ENCODE measurements at regions not wholly inside any gene's neighbourhood (a gene's known extent, or its start where the extent isn't known, plus 50 kb on each side); places are given as distances from the start of the nearest gene placed in this dataset.

DNA sequence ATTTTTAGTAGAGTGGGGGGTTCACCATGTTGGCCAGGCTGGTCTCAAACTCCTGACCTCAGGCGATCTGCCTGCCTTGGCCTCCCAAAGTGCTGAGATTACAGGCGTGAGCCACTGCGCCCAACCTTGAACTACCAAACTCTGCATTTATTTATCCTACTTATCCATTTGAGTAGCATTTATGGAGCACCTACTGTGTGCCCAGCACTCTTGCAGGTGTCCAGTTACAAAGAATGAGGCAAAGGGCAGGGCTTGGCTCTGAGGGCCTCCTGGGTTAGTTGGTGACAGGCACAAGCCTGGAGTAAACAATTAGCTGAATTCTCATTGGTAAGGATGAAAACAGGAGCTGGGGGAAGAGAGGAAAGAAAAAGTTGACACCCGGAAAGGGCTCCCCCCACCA lies 93.4 kb upstream of the FOXP4 start:
- no peak overlapping the region for H3K14ac ChIP-seq (replicated peaks; ENCODE audit: low read depth, low read length)
- no peak overlapping the region for H3K4me3 ChIP-seq (ENCODE audit: insufficient read depth, low read depth, low read length)
- peaks cover 5% of the 10 kb centered on the region for H3K9me1 ChIP-seq (ENCODE audit: insufficient read depth, low read length)
- intact Hi-C loops (cut with micrococcal nuclease): no loop called here
- dilution Hi-C loops (cut with HindIII; ENCODE audit: low sequenced_read_pairs, unreplicated experiment): no loop called here
- ChIA-PET CTCF (interaction anchor here (0.8 kb wide), 1 partner anchor 130 kb away, joined by 4 read pairs; no protein-coding TSS in a partner anchor), POLR2A (ENCODE audit: unreplicated experiment) (no interaction called here)
- H2AK9ac ChIP-seq (replicated peaks; ENCODE audit: low read depth, low read length, poor library complexity): no peak overlapping the region
- H3K56ac ChIP-seq (ENCODE audit: extremely low read depth, insufficient read depth, low read length): no peak overlapping the region
- H4K5ac ChIP-seq (ENCODE audit: low read depth, low read length): no peak overlapping the region
- H3K9ac ChIP-seq (ENCODE audit: low read depth, low read length): no peak overlapping the region
- H2BK15ac ChIP-seq (ENCODE audit: low read depth, low read length): no peak overlapping the region
- H3K79me1 ChIP-seq (ENCODE audit: low read depth in 1 of 2, low read length in 2 of 2): no peaks in the 10 kb centered on the region
- TF ChIP-seq BHLHE40 (IDR thresholded peaks at IDR 0.05; ENCODE audit: low read depth, low read length): no peak
- no peak for TF ChIP-seq CHD1 (IDR thresholded peaks at IDR 0.05; ENCODE audit: low read depth, low read length)
- no peak for TF ChIP-seq MAZ (IDR thresholded peaks at IDR 0.05; ENCODE audit: borderline replicate concordance, low read depth, low read length)
- TF ChIP-seq SMC3 (IDR thresholded peaks at IDR 0.05; ENCODE audit: low read depth, low read length): no peak
- no peak for TF ChIP-seq FOS (IDR thresholded peaks at IDR 0.05; ENCODE audit: low read depth, low read length)
- TF ChIP-seq RCOR1 (IDR thresholded peaks at IDR 0.05; ENCODE audit: insufficient replicate concordance, low read length): no peak
- no peak for TF ChIP-seq POLR2A (IDR thresholded peaks at IDR 0.05; ENCODE audit: low read depth, low read length)
- no peak for TF ChIP-seq MXI1 (IDR thresholded peaks at IDR 0.05; ENCODE audit: borderline replicate concordance, low read depth, low read length)
- no peak for TF ChIP-seq CEBPB (IDR thresholded peaks at IDR 0.05; ENCODE audit: low read depth, low read length)
- TF ChIP-seq, protein P1, sequence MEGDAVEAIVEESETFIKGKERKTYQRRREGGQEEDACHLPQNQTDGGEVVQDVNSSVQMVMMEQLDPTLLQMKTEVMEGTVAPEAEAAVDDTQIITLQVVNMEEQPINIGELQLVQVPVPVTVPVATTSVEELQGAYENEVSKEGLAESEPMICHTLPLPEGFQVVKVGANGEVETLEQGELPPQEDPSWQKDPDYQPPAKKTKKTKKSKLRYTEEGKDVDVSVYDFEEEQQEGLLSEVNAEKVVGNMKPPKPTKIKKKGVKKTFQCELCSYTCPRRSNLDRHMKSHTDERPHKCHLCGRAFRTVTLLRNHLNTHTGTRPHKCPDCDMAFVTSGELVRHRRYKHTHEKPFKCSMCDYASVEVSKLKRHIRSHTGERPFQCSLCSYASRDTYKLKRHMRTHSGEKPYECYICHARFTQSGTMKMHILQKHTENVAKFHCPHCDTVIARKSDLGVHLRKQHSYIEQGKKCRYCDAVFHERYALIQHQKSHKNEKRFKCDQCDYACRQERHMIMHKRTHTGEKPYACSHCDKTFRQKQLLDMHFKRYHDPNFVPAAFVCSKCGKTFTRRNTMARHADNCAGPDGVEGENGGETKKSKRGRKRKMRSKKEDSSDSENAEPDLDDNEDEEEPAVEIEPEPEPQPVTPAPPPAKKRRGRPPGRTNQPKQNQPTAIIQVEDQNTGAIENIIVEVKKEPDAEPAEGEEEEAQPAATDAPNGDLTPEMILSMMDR (conservative IDR thresholded peaks at IDR 0.05; ENCODE audit: low read depth, low read length): no peak
- TF ChIP-seq NFE2L2 (IDR thresholded peaks at IDR 0.05; ENCODE audit: low read depth, low read length): no peak
- no peak for TF ChIP-seq MAFK (IDR thresholded peaks at IDR 0.05; ENCODE audit: low read depth, low read length)
- no peak overlapping the region for H3K27ac ChIP-seq (ENCODE audit: insufficient read depth, low read length)
- WGBS, 2 experiments (ENCODE audit: extremely low coverage in 2 of 2, insufficient read length in 1 of 2): no CpG with 5 or more reads among the region's 4 CpGs
- H4K91ac ChIP-seq (ENCODE audit: insufficient read depth, low read depth, low read length): no peak overlapping the region
- H2BK20ac ChIP-seq (ENCODE audit: low read depth, low read length): no peak overlapping the region
- H3K36me3 ChIP-seq (ENCODE audit: control insufficient read depth, insufficient read depth, low read length): no peaks in the 10 kb centered on the region
- peaks cover 6% of the 10 kb centered on the region for H3K4me1 ChIP-seq (ENCODE audit: control insufficient read depth, insufficient read depth, low read length)
- H3K4ac ChIP-seq (ENCODE audit: low read depth, low read length): no peak overlapping the region
- no peak overlapping the region for H2BK5ac ChIP-seq (ENCODE audit: low read depth, low read length, poor library complexity, severe bottlenecking)
- no peak overlapping the region for H3K18ac ChIP-seq (ENCODE audit: low read depth, low read length)
- no peak overlapping the region for H4K8ac ChIP-seq (ENCODE audit: low read depth in 2 of 2, low read length in 2 of 2)
- H2AK5ac ChIP-seq (ENCODE audit: low read depth, low read length): no peak overlapping the region
- ATAC-seq (ENCODE audit: low read depth): no peak
- peaks cover 50% of the 10 kb centered on the region for H3K27me3 ChIP-seq (ENCODE audit: control insufficient read depth, insufficient read depth, low read length)
- H3K4me2 ChIP-seq (ENCODE audit: low read depth, low read length): no peak overlapping the region
- no peak for DNase-seq
- no peak overlapping the region for H2BK120ac ChIP-seq (ENCODE audit: low read depth, low read length)
- H4K20me1 ChIP-seq (ENCODE audit: insufficient read depth, low read length): no peaks in the 10 kb centered on the region
- no peak overlapping the region for H2AFZ ChIP-seq (replicated peaks; ENCODE audit: low read length, poor library complexity)
- no peaks in the 10 kb centered on the region for H3K9me3 ChIP-seq (ENCODE audit: control insufficient read depth, insufficient read depth, low read length)
- in situ Hi-C loops (cut with MboI; ENCODE audit: low sequenced_read_pairs): no loop called here
- BruUV-seq (replicated peaks): no TSS peak
- H3K23ac ChIP-seq (ENCODE audit: low read depth, low read length): no peak overlapping the region

Measured in IMR-90 (cell line).